Colonic mucosa (tissue), 4 donors: ENCODE measurements at regions not wholly inside any gene's neighbourhood (a gene's known extent, or its start where the extent isn't known, plus 50 kb on each side); places are given as distances from the start of the nearest gene placed in this dataset.

Source experiments
- DNase-seq: peaks from one replicate; pipeline ENCODE4 v3.0.0-alpha.2; 2020
- H3K27ac ChIP-seq: fragments of 200-600 bp; one replicate; pipeline ENCODE4 v1.8.0; 2021
- H3K27me3 ChIP-seq: fragments of 200-600 bp; one replicate; pipeline ENCODE4 v1.8.0; 2021
- H3K36me3 ChIP-seq: fragments of 200-600 bp; one replicate; pipeline ENCODE4 v1.8.0; 2021
- H3K4me1 ChIP-seq: fragments of 200-600 bp; one replicate; pipeline ENCODE4 v1.8.0; 2021; ENCODE audit warnings: mild to moderate bottlenecking
- H3K4me3 ChIP-seq: fragments of 200-600 bp; one replicate; pipeline ENCODE4 v1.8.0; 2021
- H3K9ac ChIP-seq, 2 donors: one replicate each; pipeline ENCODE4 v1.7.0; 2013; ENCODE audit warnings: control low read depth in 2 of 2, low read depth in 2 of 2, low read length in 2 of 2
- H3K9me3 ChIP-seq: fragments of 200-600 bp; one replicate; pipeline ENCODE4 v1.8.0; 2021
- intact Hi-C: fragments of 100-400 bp; cut with DNase I; formaldehyde crosslinking; loops from one replicate; pipeline ENCODE4 v1.14.1; 2022
- TF ChIP-seq, protein P1 (sequence below): fragments of 200-600 bp; IDR thresholded peaks from one replicate; pipeline ENCODE4 v1.8.0; 2022; ENCODE audit warnings: antibody characterized with exemption, mild to moderate bottlenecking
- donor health status: healthy.
- donor health status: DM: no; HTN: no; CAD: no.
- donor health status: DM: no; HTN: no; CAD: no.

DNA sequence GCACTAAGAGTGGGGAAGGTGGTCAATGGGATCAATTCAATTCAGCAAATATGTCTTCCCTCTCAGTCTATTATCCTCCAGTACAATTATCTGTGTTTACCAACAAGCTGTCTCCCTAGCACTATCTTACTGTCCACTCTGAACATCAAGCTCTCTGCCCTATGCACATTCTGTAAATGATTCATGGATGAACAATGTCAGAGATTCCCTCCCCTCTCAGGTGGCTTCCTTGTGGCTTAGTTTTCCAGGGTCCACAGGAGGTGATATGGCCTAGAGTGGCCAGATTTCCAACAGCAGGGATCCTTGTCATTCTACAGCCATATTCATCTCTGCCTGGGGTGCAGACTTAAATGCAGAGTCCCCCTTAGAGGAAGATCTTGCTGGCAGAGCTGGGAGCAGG is 225.1 kb downstream of the UACA start:
- H3K36me3 ChIP-seq = no peaks in the 10 kb centered on the region

GRCh38 chr15:70535955-70536338 is 227.4 kb downstream of the UACA start:
- Histone ChIP-seq H3K4me1 (no peaks in the 10 kb centered on the region), H3K27ac (no peak overlapping the region), H3K4me3 (no peak overlapping the region), H3K9ac (no peak overlapping the region), H3K9me3 (no peaks in the 10 kb centered on the region), H3K36me3 (no peaks in the 10 kb centered on the region), H3K27me3 (no peaks in the 10 kb centered on the region)
- DNase-seq = peak; percentile 13
- TF ChIP-seq, protein P1, sequence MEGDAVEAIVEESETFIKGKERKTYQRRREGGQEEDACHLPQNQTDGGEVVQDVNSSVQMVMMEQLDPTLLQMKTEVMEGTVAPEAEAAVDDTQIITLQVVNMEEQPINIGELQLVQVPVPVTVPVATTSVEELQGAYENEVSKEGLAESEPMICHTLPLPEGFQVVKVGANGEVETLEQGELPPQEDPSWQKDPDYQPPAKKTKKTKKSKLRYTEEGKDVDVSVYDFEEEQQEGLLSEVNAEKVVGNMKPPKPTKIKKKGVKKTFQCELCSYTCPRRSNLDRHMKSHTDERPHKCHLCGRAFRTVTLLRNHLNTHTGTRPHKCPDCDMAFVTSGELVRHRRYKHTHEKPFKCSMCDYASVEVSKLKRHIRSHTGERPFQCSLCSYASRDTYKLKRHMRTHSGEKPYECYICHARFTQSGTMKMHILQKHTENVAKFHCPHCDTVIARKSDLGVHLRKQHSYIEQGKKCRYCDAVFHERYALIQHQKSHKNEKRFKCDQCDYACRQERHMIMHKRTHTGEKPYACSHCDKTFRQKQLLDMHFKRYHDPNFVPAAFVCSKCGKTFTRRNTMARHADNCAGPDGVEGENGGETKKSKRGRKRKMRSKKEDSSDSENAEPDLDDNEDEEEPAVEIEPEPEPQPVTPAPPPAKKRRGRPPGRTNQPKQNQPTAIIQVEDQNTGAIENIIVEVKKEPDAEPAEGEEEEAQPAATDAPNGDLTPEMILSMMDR = no peak
- intact Hi-C loops = no loop called here

More for the DNA sequence above, 225.1 kb downstream of the UACA start:
- Histone ChIP-seq H3K4me1 (no peaks in the 10 kb centered on the region), H3K27ac (no peak overlapping the region), H3K27me3 (no peaks in the 10 kb centered on the region), H3K9me3 (no peaks in the 10 kb centered on the region), H3K4me3 (no peak overlapping the region), H3K9ac (no peak overlapping the region)
- no peak for DNase-seq
- TF ChIP-seq, protein P1 = no peak
- intact Hi-C loops = no loop called here

- H3K27ac ChIP-seq = no peak overlapping the region
- no peaks in the 10 kb centered on the region for H3K4me1 ChIP-seq
- H3K9me3 ChIP-seq = no peaks in the 10 kb centered on the region
- H3K36me3 ChIP-seq = no peaks in the 10 kb centered on the region
- no peak overlapping the region for H3K4me3 ChIP-seq
- intact Hi-C loops = no loop called here
- TF ChIP-seq, protein P1 = no peak
- DNase-seq = peak; percentile 12
- no peak overlapping the region for H3K9ac ChIP-seq
- H3K27me3 ChIP-seq = no peaks in the 10 kb centered on the region
Observed at GRCh38 chr15:70535071-70535954, 228.0 kb downstream of the UACA start.

- intact Hi-C loops = no loop called here
Observed at GRCh38 chr15:70533931-70534742, 229.2 kb downstream of the UACA start.

GRCh38 chr15:70532531-70533186 is 230.7 kb downstream of the UACA start:
- Histone ChIP-seq H3K4me1 (peaks cover 8% of the 10 kb centered on the region), H3K27me3 (no peaks in the 10 kb centered on the region), H3K9ac (no peak overlapping the region), H3K36me3 (no peaks in the 10 kb centered on the region), H3K4me3 (no peak overlapping the region), H3K9me3 (no peaks in the 10 kb centered on the region), H3K27ac (no peak overlapping the region)
- intact Hi-C loops = no loop called here
- no peak for DNase-seq
- TF ChIP-seq, protein P1 = no peak

More at GRCh38 chr15:70533931-70534742, 229.2 kb downstream of the UACA start:
- TF ChIP-seq, protein P1 = no peak
- no peak overlapping the region for H3K9ac ChIP-seq
- peak; percentile 11 for DNase-seq
- no peak overlapping the region for H3K27ac ChIP-seq
- no peaks in the 10 kb centered on the region for H3K9me3 ChIP-seq
- H3K36me3 ChIP-seq = no peaks in the 10 kb centered on the region
- H3K4me3 ChIP-seq = no peak overlapping the region
- H3K27me3 ChIP-seq = no peaks in the 10 kb centered on the region
- H3K4me1 ChIP-seq = no peaks in the 10 kb centered on the region
